NCI-H526 (cell line): ENCODE measurements at regions not wholly inside any gene's neighbourhood (a gene's known extent, or its start where the extent isn't known, plus 50 kb on each side); places are given as distances from the start of the nearest gene placed in this dataset.

Experiments
- DNase-seq, 2 experiments: peaks; one replicate each; lab custom pipeline; 2025; lab: John Stamatoyannopoulos, UW

DNA sequence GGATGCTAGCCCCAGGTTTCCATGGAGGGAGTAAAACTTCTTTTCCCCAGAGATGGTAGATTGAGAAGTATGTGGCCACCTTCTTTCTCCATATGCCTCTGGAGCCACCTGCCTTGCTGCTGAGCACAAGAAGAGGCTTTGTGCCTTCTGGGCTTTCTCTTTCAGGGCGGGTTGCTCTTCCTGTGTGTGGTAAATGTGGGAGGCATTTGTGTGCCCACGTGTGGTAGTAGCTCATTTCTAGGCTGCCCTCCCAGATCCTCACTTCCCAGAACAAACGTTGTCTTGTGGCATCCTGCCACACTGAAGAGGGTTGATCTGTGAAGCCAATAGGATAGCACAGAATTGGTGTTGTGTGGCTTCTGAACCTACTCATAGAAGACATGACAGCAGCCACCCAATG, 342.0 kb upstream of the PODXL start:
- no peak for DNase-seq

DNA sequence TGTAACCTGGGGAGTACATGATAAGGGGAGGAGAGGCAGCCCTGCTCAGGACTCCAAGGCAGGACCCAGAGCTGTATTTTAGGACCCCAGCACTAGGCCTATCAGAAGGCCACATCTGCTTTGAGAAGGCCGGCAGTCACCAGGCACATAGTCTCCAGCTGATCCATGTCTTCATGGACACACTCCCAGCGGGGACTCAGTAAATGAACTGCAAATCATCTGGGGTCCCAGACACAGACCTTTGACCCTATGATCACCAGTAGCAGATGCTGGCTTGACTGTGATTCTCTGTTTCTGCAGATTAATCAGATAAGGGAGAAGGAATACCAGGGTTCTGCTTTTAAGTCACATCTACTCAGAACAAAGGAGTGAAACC, 341.4 kb upstream of the PODXL start:
- DNase-seq: no peak

DNA sequence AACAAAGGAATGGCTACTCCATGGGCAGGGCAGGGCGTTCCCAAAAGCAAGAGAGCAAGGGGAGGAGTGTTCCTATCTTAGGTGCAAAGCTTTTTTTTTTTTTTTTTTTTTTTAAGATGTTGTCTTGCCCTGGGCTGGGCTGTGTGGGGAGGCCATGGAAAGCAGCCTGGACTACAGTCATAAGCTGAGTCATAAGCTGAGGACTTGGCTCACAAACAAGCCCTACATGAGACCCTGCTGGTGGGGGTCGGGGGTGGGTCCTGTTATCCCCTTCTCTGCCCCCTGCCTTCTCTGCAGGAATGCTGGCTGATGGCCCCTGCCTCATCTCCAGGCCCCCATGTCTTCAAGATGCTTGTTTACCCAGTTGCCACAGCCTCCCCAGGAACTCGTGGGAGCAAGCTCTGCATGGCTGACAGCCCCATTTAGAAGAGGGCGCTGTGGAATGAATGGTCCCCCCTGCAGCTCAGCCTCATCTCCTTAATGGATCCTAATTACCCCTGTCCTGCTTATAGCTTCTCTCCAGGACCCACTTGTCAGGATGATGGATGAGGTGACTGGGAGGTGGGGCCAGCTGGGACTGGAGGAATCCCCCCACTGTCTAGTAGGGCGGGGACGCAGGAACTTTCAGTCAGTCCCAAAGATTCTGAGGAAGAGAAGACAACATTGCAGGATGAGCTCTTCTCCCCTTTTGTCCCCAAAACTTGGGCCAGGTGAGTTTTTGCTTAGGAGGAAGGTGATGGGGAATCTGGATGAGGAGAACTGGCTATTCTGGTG, 340.8 kb upstream of the PODXL start:
- DNase-seq: no peak

DNA sequence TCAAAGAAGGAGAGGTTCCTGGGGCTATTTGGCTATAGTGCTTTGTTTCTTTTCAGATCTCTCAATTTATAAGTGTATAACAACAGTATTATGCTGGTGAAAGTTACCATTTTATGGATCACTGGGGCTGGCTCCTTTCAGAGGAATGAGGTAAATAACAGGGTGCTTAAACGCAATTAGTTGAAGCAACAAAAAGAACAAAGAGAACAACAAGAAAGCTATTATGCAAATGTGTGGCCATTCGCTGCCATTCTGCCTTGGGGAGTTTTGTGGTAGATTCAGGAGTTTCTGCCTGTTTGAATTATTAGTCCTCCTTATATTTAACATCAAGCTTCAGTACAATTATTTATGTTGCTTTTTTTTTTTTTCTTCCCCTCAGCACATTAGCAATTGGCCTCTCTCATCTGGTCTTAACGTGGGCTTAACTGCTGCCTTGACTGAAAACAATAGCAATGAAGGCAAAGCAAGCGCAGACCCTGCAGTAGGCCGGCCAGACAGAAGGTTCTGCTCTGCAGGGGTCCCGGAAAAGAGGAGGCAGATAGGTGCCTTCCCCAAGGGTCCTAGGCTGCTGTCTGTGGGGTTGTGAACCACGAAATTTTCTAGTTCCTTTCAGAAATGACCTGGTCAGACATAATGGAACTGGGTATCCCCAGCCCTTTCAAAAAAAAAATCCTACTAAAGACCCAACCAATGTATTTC, 339.9 kb upstream of the PODXL start:
- DNase-seq: no peak

DNA sequence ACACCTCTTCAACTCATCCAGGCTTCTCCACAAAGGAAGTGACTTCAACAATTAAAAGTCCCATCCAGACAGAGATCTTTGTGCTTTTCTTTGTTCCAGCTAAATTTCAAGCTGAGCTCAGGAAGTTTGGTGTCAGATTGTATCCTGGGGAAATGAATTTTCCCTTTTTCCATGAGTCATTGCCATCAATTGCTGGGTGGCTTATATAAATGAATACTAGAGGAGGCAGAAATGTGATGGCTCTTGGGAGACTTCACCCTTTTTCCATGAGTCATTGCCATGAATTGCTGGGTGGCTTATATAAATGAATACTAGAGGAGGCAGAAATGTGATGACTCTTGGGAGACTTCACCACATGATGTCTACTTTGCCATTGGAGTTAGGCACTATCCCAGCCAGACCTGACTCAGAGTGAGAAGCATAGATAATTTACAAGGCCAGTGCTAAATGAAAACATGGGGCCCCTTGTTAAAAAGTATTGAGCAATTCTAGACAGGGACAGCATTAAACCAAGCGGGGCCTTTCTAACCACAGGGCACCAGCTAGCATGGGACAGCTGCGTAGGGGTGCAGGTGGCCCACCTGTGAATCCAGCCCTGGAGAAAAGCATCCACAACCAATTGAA, 339.2 kb upstream of the PODXL start:
- DNase-seq: no peak

DNA sequence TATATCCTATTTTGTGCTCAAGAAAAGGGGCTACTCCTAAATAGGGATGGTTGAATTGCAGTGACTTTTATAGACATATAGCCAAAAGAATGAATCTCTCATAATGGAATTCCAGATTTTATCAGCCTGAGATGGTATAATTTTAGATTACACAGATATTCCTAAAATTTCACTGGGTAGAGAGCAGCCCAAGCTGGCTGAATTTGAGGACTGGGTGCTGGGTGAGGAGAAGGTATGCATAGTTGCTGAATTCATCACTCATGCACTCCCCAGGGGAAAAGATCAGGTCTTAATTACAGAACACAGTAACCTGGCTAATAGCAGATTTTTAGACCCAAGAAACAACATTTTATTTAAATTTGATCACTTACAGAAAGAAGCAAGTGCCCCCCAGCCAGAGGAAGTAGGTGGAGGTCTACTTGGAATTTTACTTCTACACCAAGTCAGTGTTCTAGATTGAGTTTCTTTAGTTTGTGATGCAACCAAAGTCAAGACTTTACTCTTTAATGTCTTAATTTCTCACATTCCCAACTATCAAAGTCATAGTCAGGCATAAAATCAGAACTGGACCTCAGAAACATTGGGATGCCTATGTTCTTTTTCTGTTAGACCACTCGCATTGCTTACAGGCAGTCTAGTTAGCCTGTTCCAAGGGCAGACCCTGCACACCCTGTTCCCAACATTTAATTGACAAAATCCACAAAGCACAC, 337.4 kb upstream of the PODXL start:
- DNase-seq: no peak

DNA sequence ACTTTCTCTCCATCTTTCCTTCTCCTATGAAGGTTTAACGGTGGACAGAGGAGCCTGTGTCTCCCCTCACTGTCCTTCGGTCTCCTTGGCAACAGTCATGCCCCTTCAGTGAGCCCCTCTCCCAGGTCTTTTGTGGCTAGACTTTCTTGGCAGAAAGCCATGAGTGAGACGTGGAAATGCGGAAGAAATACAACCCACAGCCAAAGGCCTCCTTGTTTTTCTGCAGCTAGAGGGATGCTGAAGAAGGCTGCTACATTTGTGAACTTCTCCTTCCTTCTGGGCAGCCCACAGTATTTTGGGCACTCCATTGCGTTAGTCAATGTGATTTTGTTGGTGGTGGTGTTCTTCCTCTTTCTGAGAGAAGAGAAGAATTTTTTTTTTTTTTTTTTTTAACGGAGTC, 333.7 kb upstream of the PODXL start:
- DNase-seq: no peak

DNA sequence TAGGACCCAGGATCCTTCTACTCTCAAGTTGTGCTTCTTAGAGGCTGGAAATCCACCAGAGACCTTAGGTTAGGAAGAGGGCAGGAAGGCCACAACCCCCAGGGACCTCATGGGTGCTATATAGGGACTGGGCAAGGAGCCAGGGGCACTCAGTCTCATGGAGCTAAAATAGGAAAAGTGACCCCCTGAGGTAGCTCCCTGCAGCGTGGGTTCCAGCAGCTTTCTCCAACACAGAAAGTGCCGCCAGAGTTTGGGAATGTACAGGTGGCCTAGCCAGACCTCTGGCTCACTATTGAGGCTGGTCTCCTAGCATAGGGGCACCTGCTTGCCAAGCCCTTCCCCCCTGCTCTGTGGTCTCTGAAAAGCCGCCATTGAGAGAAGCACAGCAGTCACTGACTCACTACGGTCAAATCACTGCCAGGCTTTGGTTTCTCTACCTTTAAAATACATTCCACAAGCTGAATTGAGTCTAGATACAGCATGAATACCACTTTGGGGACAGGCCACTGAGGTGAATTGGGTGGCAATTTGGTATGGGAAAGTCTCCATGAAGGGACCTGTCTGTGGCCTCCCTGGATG, 333.2 kb upstream of the PODXL start:
- no peak for DNase-seq

DNA sequence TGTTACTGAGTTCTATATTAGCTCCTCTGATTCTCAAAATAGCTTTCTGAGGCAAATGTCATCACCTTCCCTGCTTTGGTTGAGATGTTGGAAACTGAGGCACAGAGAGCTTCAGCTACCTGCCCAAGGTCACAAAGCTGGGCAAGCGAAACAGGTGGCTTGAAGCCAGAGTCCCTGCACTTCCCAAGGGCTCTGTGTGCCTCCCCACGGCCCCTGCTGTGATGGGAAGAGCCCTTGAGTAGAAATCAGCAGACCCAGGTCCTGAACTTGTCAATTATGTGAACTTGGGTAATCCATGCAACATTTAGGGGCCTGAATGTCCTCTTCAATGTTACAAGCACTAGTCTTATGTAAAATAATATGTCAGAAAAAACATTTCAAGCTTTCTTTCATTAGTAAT, 327.3 kb upstream of the PODXL start:
- DNase-seq: no peak

DNA sequence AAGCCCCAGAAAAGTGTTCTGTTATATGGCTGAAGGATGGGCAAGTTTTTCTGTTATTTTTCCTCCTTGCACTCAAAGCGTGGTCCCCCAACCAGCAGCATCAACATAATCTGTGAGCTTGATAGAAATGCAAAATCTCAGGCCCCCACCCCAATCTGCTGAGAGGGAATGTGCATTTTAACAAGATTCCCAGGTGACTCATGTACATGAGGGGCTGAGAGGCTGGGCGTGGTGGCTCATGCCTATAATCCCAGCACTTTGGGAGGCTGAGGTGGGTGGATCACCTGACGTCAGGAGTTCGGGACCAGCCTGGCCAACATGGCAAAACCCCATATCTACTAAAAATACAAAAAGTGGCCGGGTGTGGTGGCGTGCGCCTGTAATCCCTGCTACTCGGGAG, 326.8 kb upstream of the PODXL start:
- no peak for DNase-seq

DNA sequence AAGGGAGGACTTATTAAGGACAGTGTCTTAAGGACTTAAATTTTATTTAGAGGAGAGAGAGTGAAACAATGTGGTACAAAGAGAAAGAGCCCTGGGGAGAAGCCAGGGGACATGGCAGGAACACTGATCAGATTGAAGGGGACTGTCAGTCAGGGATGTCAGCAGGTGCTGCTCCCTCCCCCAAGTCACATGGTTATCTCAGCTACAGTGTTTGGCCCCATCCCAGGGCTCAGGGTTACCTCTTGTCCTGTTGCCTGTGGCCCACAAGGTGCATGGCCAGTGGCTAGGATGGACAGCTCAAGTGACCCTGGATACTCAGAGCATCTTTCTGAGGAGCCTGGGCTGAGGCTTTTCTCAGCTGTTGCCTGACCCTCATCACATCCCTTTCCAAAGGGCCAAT, 325.9 kb upstream of the PODXL start:
- no peak for DNase-seq

DNA sequence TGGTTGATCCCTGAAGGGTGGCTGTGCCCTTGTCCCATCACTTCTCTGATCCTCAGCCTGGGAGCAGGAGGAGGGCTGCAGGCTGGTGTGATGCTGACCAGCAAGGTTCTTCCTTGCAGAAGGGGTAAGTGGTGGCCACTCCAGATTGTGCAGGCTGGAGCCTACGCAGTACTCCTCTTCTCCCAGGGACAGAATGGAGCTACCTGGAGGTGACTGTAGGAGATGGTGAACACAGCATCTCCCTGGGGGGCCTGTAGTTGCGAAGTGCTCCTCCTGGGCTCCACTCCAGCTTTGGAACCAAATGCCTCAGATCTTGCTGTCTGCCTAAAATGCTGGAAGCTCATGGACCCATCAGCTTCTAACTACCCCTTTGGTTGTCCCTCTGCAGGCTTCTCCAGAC, 323.6 kb upstream of the PODXL start:
- DNase-seq: no peak

DNA sequence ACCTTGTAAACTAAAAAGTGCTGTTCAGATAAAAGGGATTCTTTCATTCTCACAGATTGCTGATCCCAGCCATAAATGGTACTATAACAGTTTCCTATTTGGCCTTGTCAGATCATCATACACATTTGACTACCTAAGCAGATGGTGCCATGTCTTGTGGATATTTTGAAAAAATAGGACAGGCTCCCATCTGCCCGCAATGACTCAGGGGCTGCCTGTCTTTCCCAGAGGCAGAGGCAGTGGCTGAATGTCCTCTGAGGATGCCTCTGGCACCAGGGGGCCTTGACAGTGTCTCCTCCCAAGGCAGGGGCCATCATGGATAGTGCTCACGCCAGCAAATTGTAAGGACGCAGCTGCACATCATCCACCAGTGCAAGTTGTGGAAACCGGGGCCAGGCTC, 323.0 kb upstream of the PODXL start:
- DNase-seq: no peak

DNA sequence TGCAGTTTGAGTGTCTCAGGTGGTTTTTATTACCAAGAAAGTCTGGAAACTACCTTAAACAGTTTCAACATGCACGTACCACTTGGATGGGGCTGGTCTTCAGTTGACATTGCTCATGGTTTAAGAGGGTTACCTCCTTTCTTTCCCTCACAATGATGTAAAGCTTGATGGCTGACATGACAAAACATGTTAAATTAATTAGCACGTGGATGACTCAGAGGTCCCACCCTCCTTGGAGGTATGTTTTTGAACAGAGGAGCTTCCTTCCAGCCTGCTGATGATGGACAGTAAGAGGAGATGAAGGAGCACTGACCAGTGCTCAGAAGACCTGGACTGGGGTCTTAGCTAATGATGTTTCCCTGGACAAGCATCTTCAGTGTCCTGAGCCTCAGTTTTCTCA, 322.3 kb upstream of the PODXL start:
- DNase-seq: no peak

DNA sequence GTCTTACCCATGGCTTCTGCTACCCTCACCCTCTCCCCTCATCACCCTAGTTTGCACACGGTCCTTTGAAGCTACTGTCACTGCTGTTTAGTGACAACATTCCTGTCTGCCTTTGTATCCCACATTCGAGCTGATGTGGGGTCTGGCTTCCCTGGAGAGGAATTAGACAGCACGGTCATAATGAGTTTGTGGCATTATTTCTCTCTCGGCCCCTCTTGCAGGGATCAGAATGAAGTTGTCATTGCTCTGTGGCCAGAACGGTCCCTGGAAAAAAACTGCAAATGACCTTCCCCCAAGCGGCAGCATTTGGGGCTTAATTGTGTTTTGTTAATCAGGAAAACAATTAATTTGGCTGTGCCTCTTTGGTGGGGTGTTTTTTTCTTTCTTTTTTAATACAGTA, 317.2 kb upstream of the PODXL start:
- DNase-seq: no peak

DNA sequence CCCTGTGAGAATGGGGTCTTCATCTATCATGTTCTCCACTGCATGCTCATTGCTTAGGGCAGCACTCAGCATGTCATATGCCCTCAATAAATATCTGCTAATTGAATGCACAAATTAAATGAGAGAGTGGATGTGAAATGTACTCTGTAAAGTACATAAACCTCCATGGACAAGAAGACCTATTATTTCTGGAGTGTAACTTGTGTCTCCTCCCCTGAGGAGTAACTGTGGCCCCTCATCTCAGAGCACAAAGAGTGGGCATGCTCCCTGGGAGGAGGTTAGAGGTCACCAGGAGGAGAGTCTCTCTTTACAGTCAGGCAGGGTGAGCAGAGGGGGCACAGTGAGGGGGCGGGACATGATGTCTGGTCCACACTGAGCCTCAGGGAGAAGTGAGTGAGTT, 313.6 kb upstream of the PODXL start:
- DNase-seq: no peak

DNA sequence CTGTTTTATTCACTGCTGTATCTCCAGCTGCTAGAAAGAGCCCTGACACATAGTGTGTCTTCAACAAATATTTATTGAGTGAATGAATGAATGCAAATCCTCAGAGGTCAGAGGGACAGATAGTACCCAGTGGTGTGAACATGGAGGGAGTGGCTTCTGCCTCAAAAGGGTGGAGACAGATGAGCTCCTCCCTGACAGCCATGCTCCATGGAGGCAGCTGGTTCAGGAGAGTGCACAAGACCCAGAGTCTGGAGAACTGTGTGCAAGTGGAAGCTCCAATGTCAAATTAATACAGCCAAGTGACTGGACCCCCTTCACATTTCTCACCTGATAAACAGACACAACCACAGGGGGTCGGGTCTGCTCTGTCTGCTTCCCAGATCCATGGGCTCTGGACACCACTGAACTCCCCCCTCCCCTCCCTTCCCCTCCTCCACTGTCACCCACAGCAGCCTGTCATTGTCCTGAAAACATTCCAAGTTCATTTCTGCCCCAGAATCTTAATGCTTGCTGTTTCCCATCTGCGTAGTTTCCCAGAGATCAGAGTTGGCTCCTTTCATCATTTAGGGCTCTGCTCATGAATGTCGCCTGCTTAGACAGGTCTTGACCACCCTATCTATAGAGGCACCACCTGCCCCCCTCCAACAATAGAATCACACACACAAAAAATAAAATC, 312.9 kb upstream of the PODXL start:
- no peak for DNase-seq

DNA sequence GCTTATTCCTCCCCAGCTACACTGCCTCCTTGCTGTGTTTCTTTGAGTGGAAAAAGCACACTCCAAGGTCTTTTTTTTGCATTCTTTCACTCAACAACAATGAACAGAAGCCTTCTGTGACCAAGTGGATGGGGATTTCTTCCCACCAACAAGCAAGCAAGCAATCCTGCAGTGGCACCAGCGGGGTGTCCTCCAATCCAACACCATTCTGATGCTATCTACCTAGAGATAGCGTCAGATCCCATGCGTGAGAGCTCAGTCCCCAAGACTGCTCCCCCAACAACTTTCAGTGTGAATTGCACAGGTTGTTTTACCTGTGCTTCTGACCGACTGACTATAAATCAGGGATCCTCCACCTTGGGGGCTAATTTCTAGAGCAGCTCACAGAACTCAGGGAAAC, 311.0 kb upstream of the PODXL start:
- DNase-seq: no peak

DNA sequence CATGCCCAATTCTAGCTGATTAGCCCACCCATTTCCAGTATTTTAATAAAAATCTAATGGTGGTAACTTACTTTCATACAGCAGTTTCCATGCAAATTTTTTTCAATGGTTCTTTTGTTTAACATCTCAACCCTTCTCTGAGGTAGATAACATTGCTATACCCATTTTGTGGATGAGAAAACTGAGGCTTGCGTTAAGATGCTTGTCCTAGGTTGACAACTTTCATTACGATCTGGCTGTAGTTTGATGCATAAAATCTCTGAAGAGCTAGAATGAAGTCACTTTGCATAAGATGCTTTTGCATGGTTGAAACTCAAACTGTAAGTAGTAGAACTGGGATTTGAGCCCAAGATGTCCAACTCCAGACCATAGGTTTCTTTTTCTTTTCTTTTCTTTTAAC, 309.5 kb upstream of the PODXL start:
- DNase-seq: no peak

DNA sequence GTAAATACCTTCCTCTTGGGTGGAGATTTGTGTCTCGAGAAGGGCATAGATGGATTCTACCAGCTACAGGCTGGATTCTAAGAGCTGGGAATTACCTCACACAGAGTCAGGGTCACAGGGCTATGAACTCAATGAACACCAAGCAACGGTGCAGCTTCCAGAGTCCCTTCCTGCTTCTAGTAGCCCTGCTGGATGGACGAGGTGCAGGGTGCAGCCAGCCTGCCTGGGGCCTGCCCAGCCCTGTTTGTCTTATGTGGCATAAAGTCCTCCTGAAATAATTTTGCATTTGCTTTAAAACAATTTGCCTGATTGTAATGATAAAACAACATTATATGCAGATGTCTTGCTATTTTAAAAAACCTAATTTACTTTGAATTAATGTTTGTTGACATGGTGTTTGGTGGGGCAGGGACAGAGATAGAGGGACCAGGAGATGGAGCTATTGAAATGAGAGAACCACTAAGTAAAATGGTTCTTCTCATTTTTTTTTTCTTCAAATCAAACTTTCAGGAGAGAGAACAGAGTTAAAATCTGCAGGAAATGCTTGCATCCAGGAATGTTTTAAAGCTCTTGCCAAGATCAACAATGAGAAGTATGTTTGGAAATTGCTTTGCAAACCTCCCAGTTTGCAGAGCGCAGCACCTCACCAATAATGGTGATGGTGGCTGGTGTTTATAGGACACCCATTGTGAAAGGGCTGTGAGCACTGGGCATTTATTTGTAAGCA, 305.4 kb upstream of the PODXL start:
- no peak for DNase-seq

DNA sequence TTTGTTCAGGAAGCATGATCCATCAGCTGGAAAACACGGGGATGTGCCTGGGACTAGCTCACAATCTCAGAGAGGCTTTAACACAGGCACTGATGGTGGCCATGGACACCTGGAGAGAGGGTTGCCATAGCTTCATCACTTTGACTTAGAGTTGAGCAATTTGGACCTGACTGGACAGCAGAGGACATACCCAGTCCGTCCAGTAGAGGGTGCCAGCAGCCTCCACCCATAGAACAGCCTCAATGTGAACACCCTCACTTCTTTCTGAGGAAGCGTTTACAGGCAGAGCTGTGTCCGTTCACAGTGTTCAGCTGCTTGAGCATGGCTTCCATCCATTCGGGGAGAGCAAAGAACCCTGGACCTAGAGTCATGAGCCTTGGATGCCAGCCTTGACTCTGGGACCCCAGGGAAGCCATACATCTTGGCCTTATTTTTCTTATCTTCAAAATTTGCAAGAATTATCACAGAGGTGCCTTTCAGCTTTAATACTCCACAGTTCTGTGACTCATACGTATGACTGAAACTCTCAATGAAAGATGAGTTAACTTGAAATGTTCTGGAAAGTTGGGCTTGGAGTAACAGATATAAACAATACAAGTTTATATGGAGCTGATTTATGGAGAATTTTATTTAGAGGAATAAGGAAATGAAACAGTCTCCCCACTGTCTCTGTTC, 302.9 kb upstream of the PODXL start:
- DNase-seq: peak in 1 of 2 experiments; percentile 53
